HG02852 (cell line): ENCODE measurements at regions not wholly inside any gene's neighbourhood (a gene's known extent, or its start where the extent isn't known, plus 50 kb on each side); places are given as distances from the start of the nearest gene placed in this dataset.
"Not testable (repeated sequence)": the region's sequence is repeated elsewhere in the genome, so short reads cannot be mapped to it uniquely, and the experiment has no call there.

Experiments
- ATAC-seq: cut with Tn5 transposase; IDR thresholded peaks from one replicate; pipeline ENCODE4 v1.9.1; 2021; ENCODE audit warnings: mild to moderate bottlenecking, moderate library complexity; ENCODE audit not compliant: unreplicated experiment

GRCh38 chr3:163726125-163726524 lies 1352.2 kb downstream of the SI start:
- no peak for ATAC-seq

- no peak for ATAC-seq
Measured at GRCh38 chr3:163722405-163722804, 1355.9 kb downstream of the SI start.

GRCh38 chr3:163721596-163721995 lies 1356.7 kb downstream of the SI start:
- ATAC-seq: no peak

GRCh38 chr3:163717377-163717776 lies 1360.9 kb downstream of the SI start:
- no peak for ATAC-seq

GRCh38 chr3:163708428-163708827 lies 1369.9 kb downstream of the SI start:
- no peak for ATAC-seq

- ATAC-seq: no peak
Measured at GRCh38 chr3:163707659-163708058, 1370.6 kb downstream of the SI start.

- not testable (repeated sequence) for ATAC-seq
Measured at GRCh38 chr3:163698221-163698620, 1380.1 kb downstream of the SI start.

GRCh38 chr3:163692494-163692893 lies 1385.8 kb downstream of the SI start:
- ATAC-seq: no peak

- ATAC-seq: no peak
Measured at GRCh38 chr3:163684651-163685050, 1393.6 kb downstream of the SI start.

GRCh38 chr3:163672954-163673353 lies 1405.3 kb downstream of the SI start:
- ATAC-seq: no peak

- ATAC-seq: no peak
Measured at GRCh38 chr3:163671201-163671600, 1407.1 kb downstream of the SI start.

GRCh38 chr3:163664466-163664865 lies 1413.8 kb downstream of the SI start:
- ATAC-seq: no peak

GRCh38 chr3:163657088-163657487 lies 1421.2 kb downstream of the SI start:
- no peak for ATAC-seq

GRCh38 chr3:163655021-163655420 lies 1423.3 kb downstream of the SI start:
- no peak for ATAC-seq

- no peak for ATAC-seq
Measured at GRCh38 chr3:163644172-163644571, 1434.1 kb downstream of the SI start.

GRCh38 chr3:163632722-163633121 lies 1445.6 kb downstream of the SI start:
- ATAC-seq: no peak

GRCh38 chr3:163626753-163627152 lies 1451.5 kb downstream of the SI start:
- ATAC-seq: no peak

GRCh38 chr3:163622384-163622783 lies 1455.9 kb downstream of the SI start:
- ATAC-seq: no peak

- ATAC-seq: no peak
Measured at GRCh38 chr3:163614886-163615285, 1463.4 kb downstream of the SI start.

GRCh38 chr3:163605915-163606314 lies 1472.4 kb downstream of the SI start:
- ATAC-seq: no peak

GRCh38 chr3:163601426-163601825 lies 1476.9 kb downstream of the SI start:
- no peak for ATAC-seq

GRCh38 chr3:163587342-163587741 lies 1491.0 kb downstream of the SI start:
- no peak for ATAC-seq

GRCh38 chr3:163582967-163583366 lies 1495.3 kb downstream of the SI start:
- ATAC-seq: no peak

GRCh38 chr3:163577271-163577670 lies 1501.0 kb downstream of the SI start:
- no peak for ATAC-seq
